ENCODE measurements at regions not wholly inside any gene's neighbourhood (a gene's known extent, or its start where the extent isn't known, plus 50 kb on each side); places are given as distances from the start of the nearest gene placed in this dataset.

GRCh38 chr4:173707658-173708419 is 177.8 kb upstream of the HAND2 start:
- H3K4me3 ChIP-seq (ENCODE audit: low read depth, low read length): no peak overlapping the region
- TF ChIP-seq, protein P1, sequence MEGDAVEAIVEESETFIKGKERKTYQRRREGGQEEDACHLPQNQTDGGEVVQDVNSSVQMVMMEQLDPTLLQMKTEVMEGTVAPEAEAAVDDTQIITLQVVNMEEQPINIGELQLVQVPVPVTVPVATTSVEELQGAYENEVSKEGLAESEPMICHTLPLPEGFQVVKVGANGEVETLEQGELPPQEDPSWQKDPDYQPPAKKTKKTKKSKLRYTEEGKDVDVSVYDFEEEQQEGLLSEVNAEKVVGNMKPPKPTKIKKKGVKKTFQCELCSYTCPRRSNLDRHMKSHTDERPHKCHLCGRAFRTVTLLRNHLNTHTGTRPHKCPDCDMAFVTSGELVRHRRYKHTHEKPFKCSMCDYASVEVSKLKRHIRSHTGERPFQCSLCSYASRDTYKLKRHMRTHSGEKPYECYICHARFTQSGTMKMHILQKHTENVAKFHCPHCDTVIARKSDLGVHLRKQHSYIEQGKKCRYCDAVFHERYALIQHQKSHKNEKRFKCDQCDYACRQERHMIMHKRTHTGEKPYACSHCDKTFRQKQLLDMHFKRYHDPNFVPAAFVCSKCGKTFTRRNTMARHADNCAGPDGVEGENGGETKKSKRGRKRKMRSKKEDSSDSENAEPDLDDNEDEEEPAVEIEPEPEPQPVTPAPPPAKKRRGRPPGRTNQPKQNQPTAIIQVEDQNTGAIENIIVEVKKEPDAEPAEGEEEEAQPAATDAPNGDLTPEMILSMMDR (IDR thresholded peaks at IDR 0.05; ENCODE audit: borderline replicate concordance, insufficient read depth, low read depth, low read length): no peak

DNA sequence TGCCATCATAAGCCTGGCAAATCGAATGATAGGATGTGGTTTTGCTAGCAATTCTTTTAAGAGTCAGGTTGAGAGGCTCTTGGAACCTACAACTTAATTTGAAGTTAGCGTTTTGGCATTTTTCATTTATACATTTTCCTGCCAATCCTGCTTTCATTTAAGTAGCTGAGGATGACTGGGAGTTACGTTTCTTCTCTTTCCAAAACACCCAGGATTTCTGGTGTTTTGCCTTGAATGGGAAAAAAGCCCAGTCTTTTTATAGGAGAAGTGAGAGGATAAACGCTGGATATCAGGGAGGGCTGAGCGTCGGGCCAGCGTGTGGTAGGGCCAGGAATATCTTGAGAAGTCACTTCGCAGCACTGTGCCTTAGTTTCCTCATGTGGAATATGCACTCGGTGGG is 174.2 kb upstream of the HAND2 start:
- TF ChIP-seq, protein P1 (IDR thresholded peaks at IDR 0.05; ENCODE audit: borderline replicate concordance, insufficient read depth, low read depth, low read length): no peak
- H3K4me3 ChIP-seq (ENCODE audit: low read depth, low read length): no peak overlapping the region

DNA sequence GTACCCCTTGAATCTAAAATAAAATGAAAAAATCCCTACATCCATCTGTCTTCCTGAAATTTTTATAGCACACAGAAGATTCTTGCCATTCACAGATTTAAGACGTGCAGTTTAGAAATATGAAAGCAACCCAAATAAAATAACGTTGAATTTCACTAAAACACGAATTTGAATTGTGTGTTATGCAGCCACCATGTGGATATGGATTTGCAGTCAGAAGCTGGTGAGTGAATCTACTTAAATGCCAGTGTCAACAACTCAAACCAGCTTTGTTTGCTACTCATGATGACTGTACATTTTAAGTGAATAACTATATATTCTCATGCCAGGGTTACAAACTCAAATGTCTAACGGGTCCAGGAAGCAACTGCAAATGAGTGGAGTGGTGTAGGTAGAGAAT is 173.0 kb upstream of the HAND2 start:
- TF ChIP-seq, protein P1 (IDR thresholded peaks at IDR 0.05; ENCODE audit: borderline replicate concordance, insufficient read depth, low read depth, low read length): no peak
- no peak overlapping the region for H3K4me3 ChIP-seq (ENCODE audit: low read depth, low read length)

DNA sequence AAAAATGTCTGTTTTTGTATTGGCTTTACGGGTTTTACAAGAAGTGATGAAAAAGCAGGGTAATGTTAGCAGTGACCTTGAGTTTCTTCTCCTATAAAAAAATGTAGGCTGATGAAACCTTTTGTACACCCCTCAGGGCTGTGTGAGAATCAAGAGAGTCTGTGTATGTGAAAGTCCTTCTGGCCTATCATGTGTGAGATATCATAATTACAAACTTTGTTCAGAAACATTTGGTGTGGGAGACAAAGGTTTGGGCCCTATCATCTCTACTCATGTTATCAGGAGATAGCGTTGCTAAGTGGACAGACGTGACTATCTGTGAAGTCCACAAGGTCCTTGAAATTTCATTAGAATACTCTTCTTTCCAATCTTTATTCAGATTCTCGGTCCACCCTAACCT is 170.6 kb upstream of the HAND2 start:
- H3K4me3 ChIP-seq (ENCODE audit: low read depth, low read length): no peak overlapping the region
- TF ChIP-seq, protein P1 (IDR thresholded peaks at IDR 0.05; ENCODE audit: borderline replicate concordance, insufficient read depth, low read depth, low read length): no peak

DNA sequence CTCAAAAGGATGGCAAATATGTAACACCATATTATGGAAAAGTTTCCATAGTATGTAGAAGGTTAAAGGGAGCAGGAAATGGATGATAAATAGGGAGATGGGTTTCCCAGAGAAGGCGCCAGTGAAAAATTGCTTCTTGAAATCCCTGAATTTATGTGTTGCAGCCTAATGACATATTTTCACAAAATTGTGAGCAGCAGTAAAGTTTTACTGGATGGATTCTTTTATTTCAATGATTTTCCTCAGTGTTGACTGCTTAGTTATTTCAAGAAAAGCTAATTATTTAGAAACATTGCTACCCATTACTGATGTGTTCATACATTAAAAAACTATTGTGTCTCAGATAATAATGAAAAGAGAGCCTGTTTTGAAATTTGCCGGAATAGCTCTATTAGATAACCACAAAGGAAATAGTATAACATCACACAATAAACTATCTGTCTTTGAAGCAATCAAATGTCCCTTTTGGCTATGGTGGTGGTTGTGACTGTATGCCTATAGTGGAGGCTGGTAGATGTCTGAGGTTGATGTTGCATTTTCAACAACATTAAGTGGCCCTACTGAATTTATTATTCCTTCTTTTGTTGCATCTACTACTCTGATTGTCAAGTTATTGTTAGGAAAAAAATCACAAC is 169.9 kb upstream of the HAND2 start:
- TF ChIP-seq, protein P1 (IDR thresholded peaks at IDR 0.05; ENCODE audit: borderline replicate concordance, insufficient read depth, low read depth, low read length): no peak
- no peak overlapping the region for H3K4me3 ChIP-seq (ENCODE audit: low read depth, low read length)

DNA sequence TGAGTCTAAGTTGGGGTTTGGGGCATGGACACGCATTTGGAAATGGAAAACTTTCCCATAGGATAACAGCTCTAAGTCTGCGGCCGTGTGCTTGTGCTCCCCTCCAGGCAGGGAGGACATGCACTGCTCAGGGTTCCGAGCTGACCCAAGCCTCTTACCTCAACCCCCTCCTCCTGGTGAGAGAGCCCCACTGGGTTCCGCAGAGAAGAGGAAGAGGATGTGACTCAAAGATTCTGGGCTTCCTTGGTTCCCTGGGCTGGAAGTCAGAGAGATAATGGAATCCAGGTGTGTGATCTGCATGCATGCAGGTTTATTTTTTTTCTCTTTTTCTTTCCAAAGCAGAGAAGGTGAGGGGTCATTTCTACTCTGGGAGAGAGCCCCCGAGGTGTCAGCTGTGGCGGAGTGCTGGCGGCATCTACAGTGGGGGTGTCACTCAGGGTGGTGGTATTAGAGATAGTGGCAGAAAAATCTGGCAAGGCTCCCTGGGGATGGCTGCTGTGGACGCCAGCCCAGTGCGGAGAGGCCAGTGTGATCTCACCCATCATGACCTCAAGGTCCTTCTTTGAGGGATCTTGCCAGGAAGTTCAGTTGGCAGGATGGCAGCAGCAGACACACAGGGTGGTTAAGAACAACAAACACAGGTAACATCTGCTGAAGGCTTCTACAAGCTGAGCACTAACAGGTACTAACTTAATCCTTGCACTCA is 168.7 kb upstream of the HAND2 start:
- TF ChIP-seq, protein P1 (IDR thresholded peaks at IDR 0.05; ENCODE audit: borderline replicate concordance, insufficient read depth, low read depth, low read length): no peak
- no peak overlapping the region for H3K4me3 ChIP-seq (ENCODE audit: low read depth, low read length)
